ENCODE measurements at regions not wholly inside any gene's neighbourhood (a gene's known extent, or its start where the extent isn't known, plus 50 kb on each side); places are given as distances from the start of the nearest gene placed in this dataset.

DNA sequence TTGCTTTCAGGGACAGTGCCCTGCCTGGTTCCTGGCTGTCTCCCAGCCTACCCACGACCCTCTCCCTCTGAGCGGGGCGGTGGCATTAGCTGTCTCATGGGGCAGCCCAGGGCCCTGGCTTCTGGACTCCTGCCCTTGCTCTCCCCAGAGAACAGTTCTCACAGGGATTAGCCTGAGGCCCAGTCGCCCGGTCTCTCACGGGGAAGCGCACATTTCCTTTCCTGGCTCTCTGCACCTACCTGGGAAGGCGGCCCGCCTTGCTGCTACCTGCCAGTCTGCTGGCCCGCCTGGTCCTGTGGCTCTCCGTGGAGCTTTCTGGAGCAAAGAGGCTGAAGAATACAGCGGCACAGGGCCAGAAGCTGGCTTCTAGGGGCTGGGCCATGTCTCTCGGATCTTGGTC, 128.4 kb downstream of the FHDC1 start:
- DNase-seq (ENCODE audit: low read depth), result no peak
- TF ChIP-seq, protein P1, sequence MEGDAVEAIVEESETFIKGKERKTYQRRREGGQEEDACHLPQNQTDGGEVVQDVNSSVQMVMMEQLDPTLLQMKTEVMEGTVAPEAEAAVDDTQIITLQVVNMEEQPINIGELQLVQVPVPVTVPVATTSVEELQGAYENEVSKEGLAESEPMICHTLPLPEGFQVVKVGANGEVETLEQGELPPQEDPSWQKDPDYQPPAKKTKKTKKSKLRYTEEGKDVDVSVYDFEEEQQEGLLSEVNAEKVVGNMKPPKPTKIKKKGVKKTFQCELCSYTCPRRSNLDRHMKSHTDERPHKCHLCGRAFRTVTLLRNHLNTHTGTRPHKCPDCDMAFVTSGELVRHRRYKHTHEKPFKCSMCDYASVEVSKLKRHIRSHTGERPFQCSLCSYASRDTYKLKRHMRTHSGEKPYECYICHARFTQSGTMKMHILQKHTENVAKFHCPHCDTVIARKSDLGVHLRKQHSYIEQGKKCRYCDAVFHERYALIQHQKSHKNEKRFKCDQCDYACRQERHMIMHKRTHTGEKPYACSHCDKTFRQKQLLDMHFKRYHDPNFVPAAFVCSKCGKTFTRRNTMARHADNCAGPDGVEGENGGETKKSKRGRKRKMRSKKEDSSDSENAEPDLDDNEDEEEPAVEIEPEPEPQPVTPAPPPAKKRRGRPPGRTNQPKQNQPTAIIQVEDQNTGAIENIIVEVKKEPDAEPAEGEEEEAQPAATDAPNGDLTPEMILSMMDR (conservative IDR thresholded peaks at IDR 0.05; ENCODE audit: control insufficient read depth, insufficient read depth, low read depth, low read length), result no peak
- H3K4me3 ChIP-seq (ENCODE audit: control insufficient read depth, low read depth, low read length), result no peak overlapping the region

DNA sequence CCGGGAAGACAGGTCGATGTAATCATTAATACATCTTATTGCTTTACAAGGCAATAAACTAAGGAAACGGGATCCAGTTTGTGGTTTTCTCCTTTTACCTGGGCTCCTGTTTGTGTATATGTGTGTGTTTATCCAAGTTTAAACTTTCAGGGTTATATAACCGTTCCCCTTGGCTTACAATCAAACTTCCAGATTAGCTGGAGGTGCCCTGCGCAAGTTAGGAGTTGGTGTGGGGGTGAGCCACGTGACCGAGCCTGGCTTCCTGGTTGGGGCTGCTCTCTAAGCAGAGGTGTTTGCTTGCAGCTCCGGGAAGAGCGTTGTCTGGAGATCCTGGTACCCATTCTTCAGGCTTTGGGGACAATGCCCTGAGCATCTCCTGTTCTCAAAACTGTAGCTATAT, 129.2 kb downstream of the FHDC1 start:
- no peak for DNase-seq (ENCODE audit: low read depth)
- TF ChIP-seq, protein P1 (conservative IDR thresholded peaks at IDR 0.05; ENCODE audit: control insufficient read depth, insufficient read depth, low read depth, low read length), result no peak
- no peak overlapping the region for H3K4me3 ChIP-seq (ENCODE audit: control insufficient read depth, low read depth, low read length)

- peak; percentile 14 for DNase-seq (ENCODE audit: low read depth)
- H3K4me3 ChIP-seq (ENCODE audit: control insufficient read depth, low read depth, low read length), result no peak overlapping the region
- TF ChIP-seq, protein P1 (conservative IDR thresholded peaks at IDR 0.05; ENCODE audit: control insufficient read depth, insufficient read depth, low read depth, low read length), result no peak
These were observed 131.3 kb downstream of the FHDC1 start for GRCh38 chr4:153067376-153067775.

GRCh38 chr4:153068751-153069150, 132.6 kb downstream of the FHDC1 start:
- no peak overlapping the region for H3K4me3 ChIP-seq (ENCODE audit: control insufficient read depth, low read depth, low read length)
- DNase-seq (ENCODE audit: low read depth), result no peak
- TF ChIP-seq, protein P1 (conservative IDR thresholded peaks at IDR 0.05; ENCODE audit: control insufficient read depth, insufficient read depth, low read depth, low read length), result no peak

DNA sequence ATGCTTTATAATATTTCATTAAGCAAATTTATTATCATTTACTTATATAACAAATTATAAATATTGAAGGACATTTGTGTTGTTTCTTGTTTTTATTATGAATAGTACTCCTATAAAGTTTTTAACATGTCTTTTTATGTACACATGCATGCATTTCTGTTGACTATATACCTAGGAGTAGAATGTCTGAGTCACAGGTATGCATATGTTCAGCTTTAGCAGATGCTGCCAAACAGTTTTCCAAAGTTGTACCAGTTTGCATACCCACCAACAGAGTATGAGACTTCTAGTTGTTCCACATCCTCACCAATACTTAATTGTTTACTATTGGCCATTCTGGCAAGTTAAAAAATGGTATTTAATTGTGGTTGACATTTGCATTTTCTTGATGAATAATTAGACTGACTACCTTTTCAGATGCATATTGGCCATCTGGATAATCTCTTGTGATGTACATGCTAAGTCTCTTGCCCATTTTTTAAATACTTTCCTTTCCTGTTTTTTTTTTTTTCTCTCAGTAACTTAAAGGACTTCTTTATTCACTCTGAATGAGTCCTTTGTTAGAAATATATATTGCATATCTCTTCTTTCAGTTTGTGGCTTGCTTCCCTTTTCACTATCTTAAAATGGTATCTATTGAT, 132.2 kb upstream of the TRIM2 start:
- TF ChIP-seq, protein P1 (conservative IDR thresholded peaks at IDR 0.05; ENCODE audit: control insufficient read depth, insufficient read depth, low read depth, low read length), result no peak
- H3K4me3 ChIP-seq (ENCODE audit: control insufficient read depth, low read depth, low read length), result no peak overlapping the region
- DNase-seq (ENCODE audit: low read depth), result no peak

- no peak overlapping the region for H3K4me3 ChIP-seq (ENCODE audit: control insufficient read depth, low read depth, low read length)
- TF ChIP-seq, protein P1 (conservative IDR thresholded peaks at IDR 0.05; ENCODE audit: control insufficient read depth, insufficient read depth, low read depth, low read length), result no peak
- DNase-seq (ENCODE audit: low read depth), result no peak
These were observed 131.6 kb upstream of the TRIM2 start for GRCh38 chr4:153072661-153073060.

DNA sequence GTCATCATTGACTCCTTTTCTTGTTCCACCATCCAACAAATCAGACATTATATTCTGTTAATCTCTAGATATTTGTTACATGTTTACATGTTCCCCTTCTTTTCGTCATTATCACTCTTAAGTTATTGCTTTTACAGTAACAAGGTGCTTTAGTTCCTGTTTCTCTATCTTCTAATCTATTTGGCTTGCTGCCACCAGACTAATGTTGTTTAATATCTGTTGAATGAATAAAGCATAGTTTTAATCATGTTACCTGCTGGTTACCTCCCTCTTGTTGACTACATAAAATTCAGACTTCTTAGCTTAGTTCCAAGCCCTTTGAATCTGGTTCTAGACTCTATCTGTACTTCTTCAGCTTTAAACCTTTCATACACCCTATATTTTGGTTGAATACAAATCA, 129.8 kb upstream of the TRIM2 start:
- TF ChIP-seq, protein P1 (conservative IDR thresholded peaks at IDR 0.05; ENCODE audit: control insufficient read depth, insufficient read depth, low read depth, low read length), result no peak
- DNase-seq (ENCODE audit: low read depth), result no peak
- no peak overlapping the region for H3K4me3 ChIP-seq (ENCODE audit: control insufficient read depth, low read depth, low read length)
